Osteocyte (in vitro differentiated cells): ENCODE measurements at regions not wholly inside any gene's neighbourhood (a gene's known extent, or its start where the extent isn't known, plus 50 kb on each side); places are given as distances from the start of the nearest gene placed in this dataset.

ENCODE experiments used
- DNase-seq: peaks from one replicate; pipeline ENCODE4 v3.0.0; 2021; ENCODE audit warnings: mixed read lengths; ENCODE audit not compliant: unreplicated experiment; ENCODE audit errors: extremely low spot score
- H3K27ac Mint-ChIP-seq: one replicate; pipeline ENCODE4 v1.8.0; 2021; ENCODE audit warnings: mild to moderate bottlenecking, mixed read lengths; ENCODE audit not compliant: unreplicated experiment
- H3K27me3 Mint-ChIP-seq: one replicate; pipeline ENCODE4 v1.8.0; 2021; ENCODE audit warnings: mixed read lengths; ENCODE audit not compliant: unreplicated experiment
- H3K36me3 Mint-ChIP-seq: one replicate; pipeline ENCODE4 v1.8.0; 2021; ENCODE audit warnings: mixed read lengths; ENCODE audit not compliant: unreplicated experiment
- H3K4me1 Mint-ChIP-seq: one replicate; pipeline ENCODE4 v1.8.0; 2021; ENCODE audit warnings: mixed read lengths; ENCODE audit not compliant: unreplicated experiment
- H3K4me3 Mint-ChIP-seq: one replicate; pipeline ENCODE4 v1.8.0; 2021; ENCODE audit warnings: mild to moderate bottlenecking, moderate library complexity, mixed read lengths; ENCODE audit not compliant: unreplicated experiment
- H3K9me3 Mint-ChIP-seq: one replicate; pipeline ENCODE4 v1.8.0; 2021; ENCODE audit warnings: mixed read lengths; ENCODE audit not compliant: unreplicated experiment
- CTCF ChIP-seq: fragments of 200-600 bp; sonication (generic); IDR thresholded peaks from 2 replicates; pipeline ENCODE4 v1.5.0; 2021; ENCODE audit warnings: antibody characterized with exemption, mild to moderate bottlenecking, moderate library complexity

- Mint-ChIP-seq H3K27ac (no peak overlapping the region), H3K4me1 (no peaks in the 10 kb centered on the region), H3K27me3 (peaks cover 3% of the 10 kb centered on the region), H3K4me3 (no peak overlapping the region), H3K9me3 (peaks cover 7% of the 10 kb centered on the region), H3K36me3 (no peaks in the 10 kb centered on the region)
- DNase-seq = no peak
- TF ChIP-seq CTCF = no peak
Measured at GRCh38 chr18:39805218-39805617, 2149.8 kb upstream of the PIK3C3 start.

GRCh38 chr18:39802648-39803229 lies 2152.3 kb upstream of the PIK3C3 start:
- H3K4me3 Mint-ChIP-seq = no peak overlapping the region
- DNase-seq = no peak
- TF ChIP-seq CTCF = no peak
- H3K27me3 Mint-ChIP-seq = peaks cover 3% of the 10 kb centered on the region
- no peaks in the 10 kb centered on the region for H3K9me3 Mint-ChIP-seq
- peaks cover 4% of the 10 kb centered on the region for H3K4me1 Mint-ChIP-seq
- no peaks in the 10 kb centered on the region for H3K36me3 Mint-ChIP-seq
- H3K27ac Mint-ChIP-seq = no peak overlapping the region

- Mint-ChIP-seq H3K4me3 (no peak overlapping the region), H3K9me3 (no peaks in the 10 kb centered on the region), H3K4me1 (peaks cover 4% of the 10 kb centered on the region), H3K36me3 (no peaks in the 10 kb centered on the region), H3K27ac (no peak overlapping the region), H3K27me3 (peaks cover 3% of the 10 kb centered on the region)
- no peak for DNase-seq
- no peak for TF ChIP-seq CTCF
Measured at GRCh38 chr18:39801848-39802247, 2153.2 kb upstream of the PIK3C3 start.

GRCh38 chr18:39801010-39801409 lies 2154.0 kb upstream of the PIK3C3 start:
- no peak for DNase-seq
- Mint-ChIP-seq H3K27ac (no peak overlapping the region), H3K4me1 (peaks cover 4% of the 10 kb centered on the region), H3K9me3 (no peaks in the 10 kb centered on the region), H3K27me3 (peaks cover 3% of the 10 kb centered on the region), H3K4me3 (no peak overlapping the region), H3K36me3 (no peaks in the 10 kb centered on the region)
- no peak for TF ChIP-seq CTCF

GRCh38 chr18:39799006-39799405 lies 2156.0 kb upstream of the PIK3C3 start:
- Mint-ChIP-seq H3K9me3 (no peaks in the 10 kb centered on the region), H3K4me3 (peak overlapping the region; percentile 86), H3K36me3 (no peaks in the 10 kb centered on the region), H3K27ac (no peak overlapping the region), H3K4me1 (peaks cover 4% of the 10 kb centered on the region), H3K27me3 (no peaks in the 10 kb centered on the region)
- no peak for TF ChIP-seq CTCF
- no peak for DNase-seq
